H9 (cell line): ENCODE measurements at regions not wholly inside any gene's neighbourhood (a gene's known extent, or its start where the extent isn't known, plus 50 kb on each side); places are given as distances from the start of the nearest gene placed in this dataset.

Experiments
- DNase-seq: peaks from one replicate; pipeline ENCODE4 v3.0.0-alpha.2; 2017
- H2AFZ ChIP-seq: one replicate; pipeline ENCODE4 v1.6.1; 2013; ENCODE audit warnings: mild to moderate bottlenecking, low read length, control low read depth, moderate library complexity
- H2AK5ac ChIP-seq: 2 replicates; pipeline ENCODE4 v1.6.1; 2013; ENCODE audit warnings: low read length, control low read depth, mixed read lengths; ENCODE audit not compliant: insufficient read length
- H2BK120ac ChIP-seq: one replicate; pipeline ENCODE4 v1.6.1; 2013; ENCODE audit warnings: low read depth, mild to moderate bottlenecking, low read length, control low read depth, inconsistent platforms; ENCODE audit not compliant: poor library complexity, severe bottlenecking
- H2BK12ac ChIP-seq: 2 replicates; pipeline ENCODE4 v1.6.1; 2013; ENCODE audit warnings: low read length, control low read depth, mixed read lengths, low read depth; ENCODE audit not compliant: insufficient read length
- H2BK15ac ChIP-seq: 2 replicates; pipeline ENCODE4 v1.6.1; 2013; ENCODE audit warnings: low read depth, low read length, control low read depth
- H2BK20ac ChIP-seq: one replicate; pipeline ENCODE4 v1.6.1; 2013; ENCODE audit warnings: low read depth, mild to moderate bottlenecking, low read length, control low read depth, inconsistent platforms; ENCODE audit not compliant: poor library complexity, severe bottlenecking
- H2BK5ac ChIP-seq: 2 replicates; pipeline ENCODE4 v1.6.1; 2013; ENCODE audit warnings: low read length, control low read depth, mixed read lengths; ENCODE audit not compliant: insufficient read length
- H3K14ac ChIP-seq: 2 replicates; pipeline ENCODE4 v1.6.1; 2013; ENCODE audit warnings: low read length, control low read depth; ENCODE audit not compliant: insufficient read depth
- H3K18ac ChIP-seq: 2 replicates; pipeline ENCODE4 v1.6.1; 2013; ENCODE audit warnings: low read depth, mild to moderate bottlenecking, mixed read lengths, low read length, control low read depth; ENCODE audit not compliant: insufficient read length
- H3K23ac ChIP-seq: 2 replicates; pipeline ENCODE4 v1.6.1; 2013; ENCODE audit warnings: low read length, control low read depth, mixed read lengths, low read depth; ENCODE audit not compliant: insufficient read length
- H3K23me2 ChIP-seq: 2 replicates; pipeline ENCODE4 v1.6.1; 2013; ENCODE audit warnings: low read depth, mild to moderate bottlenecking, mixed read lengths, low read length, control low read depth; ENCODE audit not compliant: insufficient read length, poor library complexity, severe bottlenecking
- H3K27ac ChIP-seq: 2 replicates; pipeline ENCODE4 v1.5.1; 2013; ENCODE audit warnings: low read length, control low read depth, mixed read lengths, low read depth; ENCODE audit not compliant: insufficient read length
- H3K27me3 ChIP-seq: 2 replicates; pipeline ENCODE4 v1.6.1; 2013; ENCODE audit warnings: low read length, control low read depth, inconsistent platforms; ENCODE audit not compliant: insufficient read depth
- H3K4ac ChIP-seq: 2 replicates; pipeline ENCODE4 v1.6.1; 2013; ENCODE audit warnings: low read depth, mild to moderate bottlenecking, control low read depth, inconsistent platforms, low read length, moderate library complexity
- H3K4me1 ChIP-seq: 2 replicates; pipeline ENCODE4 v1.6.1; 2013; ENCODE audit warnings: low read length, control low read depth, inconsistent platforms; ENCODE audit not compliant: insufficient read depth
- H3K4me2 ChIP-seq: 2 replicates; pipeline ENCODE4 v1.6.1; 2013; ENCODE audit warnings: low read length, control low read depth, mixed read lengths; ENCODE audit not compliant: insufficient read length, insufficient read depth
- H3K56ac ChIP-seq: 2 replicates; pipeline ENCODE4 v1.6.1; 2013; ENCODE audit warnings: low read depth, mild to moderate bottlenecking, mixed read lengths, low read length, control low read depth; ENCODE audit not compliant: insufficient read length
- H3K79me1 ChIP-seq: 2 replicates; pipeline ENCODE4 v1.6.1; 2013; ENCODE audit warnings: low read depth, mild to moderate bottlenecking, moderate library complexity, low read length, control low read depth, inconsistent platforms; ENCODE audit not compliant: insufficient read depth, poor library complexity, severe bottlenecking
- H3K79me2 ChIP-seq: 2 replicates; pipeline ENCODE4 v1.6.1; 2013; ENCODE audit warnings: low read length, control low read depth, inconsistent platforms; ENCODE audit not compliant: insufficient read depth
- H3K9ac ChIP-seq: 2 replicates; pipeline ENCODE4 v1.6.1; 2013; ENCODE audit warnings: low read length, control low read depth, mixed read lengths; ENCODE audit not compliant: insufficient read length; ENCODE audit errors: extremely low read depth
- H3K9me3 ChIP-seq: one replicate; pipeline ENCODE4 v1.6.1; 2013; ENCODE audit warnings: low read depth, low read length, inconsistent platforms; ENCODE audit not compliant: control insufficient read depth
- H3T11ph ChIP-seq: one replicate; pipeline ENCODE4 v1.6.1; 2013; ENCODE audit warnings: mild to moderate bottlenecking, low read length, control low read depth, inconsistent platforms
- H4K20me1 ChIP-seq: one replicate; pipeline ENCODE4 v1.6.1; 2013; ENCODE audit not compliant: control insufficient read depth, insufficient read length, insufficient read depth
- H4K5ac ChIP-seq: 2 replicates; pipeline ENCODE4 v1.6.1; 2013; ENCODE audit warnings: low read depth, mild to moderate bottlenecking, mixed read lengths, low read length, control low read depth; ENCODE audit not compliant: insufficient read length
- H4K8ac ChIP-seq: replicated peaks from 2 replicates; pipeline ENCODE4 v1.6.1; 2013; ENCODE audit warnings: low read length, control low read depth, mixed read lengths, low read depth; ENCODE audit not compliant: insufficient read length
- H4K91ac ChIP-seq: 2 replicates; pipeline ENCODE4 v1.6.1; 2013; ENCODE audit warnings: low read depth, mild to moderate bottlenecking, moderate library complexity, mixed read lengths, low read length, control low read depth; ENCODE audit not compliant: insufficient read length
- H3K27ac Mint-ChIP-seq, 3 experiments: 2 replicates in 2 of 3; 3 replicates in 1 of 3; pipeline ENCODE4 v1.8.0; 2020 to 2021; ENCODE audit warnings: mixed read lengths in 3 of 3, mild to moderate bottlenecking in 1 of 3, moderate library complexity in 1 of 3
- H3K27me3 Mint-ChIP-seq: 2 replicates; pipeline ENCODE4 v1.8.0; 2021; ENCODE audit warnings: low read depth, mild to moderate bottlenecking, moderate library complexity, mixed read lengths
- H3K36me3 Mint-ChIP-seq, 3 experiments: 2 replicates in 2 of 3; 3 replicates in 1 of 3; pipeline ENCODE4 v1.8.0; 2020 to 2021; ENCODE audit warnings: low read depth in 3 of 3, mixed read lengths in 3 of 3; ENCODE audit not compliant: insufficient read depth in 1 of 3
- H3K4me1 Mint-ChIP-seq, 2 experiments: 2 replicates each; pipeline ENCODE4 v1.8.0; 2020; ENCODE audit warnings: mixed read lengths in 2 of 2
- H3K4me3 Mint-ChIP-seq, 2 experiments: 2 replicates in 1 of 2; 3 replicates in 1 of 2; pipeline ENCODE4 v1.8.0; 2020 to 2021; ENCODE audit warnings: mild to moderate bottlenecking in 2 of 2, mixed read lengths in 2 of 2, moderate library complexity in 1 of 2
- H3K9me3 Mint-ChIP-seq, 2 experiments: 2 replicates in 1 of 2; 3 replicates in 1 of 2; pipeline ENCODE4 v1.8.0; 2020; ENCODE audit warnings: mild to moderate bottlenecking in 2 of 2, mixed read lengths in 2 of 2, moderate library complexity in 1 of 2
- WGBS: extraction: QIAGEN DNeasy Blood & Tissue Kit; methylation state at CpG from one replicate; pipeline ENCODE4 v1.1.7; 2013; ENCODE audit warnings: missing lambda C conversion rate, low lambda C conversion rate, mixed read lengths; ENCODE audit not compliant: insufficient read length; ENCODE audit errors: extremely low coverage; 5-methylcytosine and 5-hydroxymethylcytosine counted together
- TF ChIP-seq, protein P1 (sequence below): fragments of 200-600 bp; sonication (generic); conservative IDR thresholded peaks from 3 replicates; pipeline ENCODE4 v1.8.0; 2021; ENCODE audit warnings: antibody characterized with exemption, mild to moderate bottlenecking

DNA sequence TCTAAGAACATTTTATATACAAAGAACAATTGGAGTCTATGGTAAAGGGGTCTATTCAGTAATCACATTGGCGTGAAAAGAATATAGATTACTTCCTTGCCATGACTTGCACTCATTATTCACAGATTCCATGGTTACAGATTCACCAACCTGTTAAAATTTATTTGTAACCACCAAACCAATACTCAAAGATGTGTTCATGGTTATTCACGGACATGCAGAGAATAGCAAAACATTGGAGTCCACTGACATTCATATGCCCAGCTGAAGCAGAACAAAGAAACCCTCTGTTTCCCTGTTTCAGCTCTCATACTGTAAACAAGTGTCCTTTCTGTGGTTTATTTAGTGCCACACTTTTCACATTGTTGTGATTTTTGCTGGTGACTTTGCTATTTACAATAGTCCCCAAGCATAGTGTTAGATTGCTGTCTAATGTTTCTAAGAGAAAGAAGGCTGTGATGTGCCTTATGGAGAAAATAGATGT is 185.8 kb upstream of the TTC14 start:
- Histone ChIP-seq H3K4me2 (no peak overlapping the region), H3K27ac (no peak overlapping the region), H3K23me2 (no peaks in the 10 kb centered on the region), H2BK120ac (no peak overlapping the region), H3K9me3 (no peaks in the 10 kb centered on the region), H3K14ac (no peak overlapping the region), H3K4ac (no peak overlapping the region), H2AFZ (no peak overlapping the region), H4K8ac (no peak overlapping the region), H2BK15ac (no peak overlapping the region), H3K79me1 (no peaks in the 10 kb centered on the region), H4K5ac (no peak overlapping the region), H3K18ac (no peak overlapping the region), H4K91ac (no peak overlapping the region), H4K20me1 (no peaks in the 10 kb centered on the region), H3K23ac (no peak overlapping the region), H3T11ph (no peak overlapping the region), H3K9ac (no peak overlapping the region), H3K56ac (no peak overlapping the region), H2BK12ac (no peak overlapping the region), H2BK5ac (no peak overlapping the region), H2BK20ac (no peak overlapping the region), H3K27me3 (no peaks in the 10 kb centered on the region), H3K4me1 (no peaks in the 10 kb centered on the region; the same call in 1 of the 2 replicates), H3K79me2 (no peaks in the 10 kb centered on the region), H2AK5ac (no peak overlapping the region)
- WGBS: no CpG with 5 or more reads among the region's 2 CpGs
- TF ChIP-seq, protein P1, sequence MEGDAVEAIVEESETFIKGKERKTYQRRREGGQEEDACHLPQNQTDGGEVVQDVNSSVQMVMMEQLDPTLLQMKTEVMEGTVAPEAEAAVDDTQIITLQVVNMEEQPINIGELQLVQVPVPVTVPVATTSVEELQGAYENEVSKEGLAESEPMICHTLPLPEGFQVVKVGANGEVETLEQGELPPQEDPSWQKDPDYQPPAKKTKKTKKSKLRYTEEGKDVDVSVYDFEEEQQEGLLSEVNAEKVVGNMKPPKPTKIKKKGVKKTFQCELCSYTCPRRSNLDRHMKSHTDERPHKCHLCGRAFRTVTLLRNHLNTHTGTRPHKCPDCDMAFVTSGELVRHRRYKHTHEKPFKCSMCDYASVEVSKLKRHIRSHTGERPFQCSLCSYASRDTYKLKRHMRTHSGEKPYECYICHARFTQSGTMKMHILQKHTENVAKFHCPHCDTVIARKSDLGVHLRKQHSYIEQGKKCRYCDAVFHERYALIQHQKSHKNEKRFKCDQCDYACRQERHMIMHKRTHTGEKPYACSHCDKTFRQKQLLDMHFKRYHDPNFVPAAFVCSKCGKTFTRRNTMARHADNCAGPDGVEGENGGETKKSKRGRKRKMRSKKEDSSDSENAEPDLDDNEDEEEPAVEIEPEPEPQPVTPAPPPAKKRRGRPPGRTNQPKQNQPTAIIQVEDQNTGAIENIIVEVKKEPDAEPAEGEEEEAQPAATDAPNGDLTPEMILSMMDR: no peak
- Mint-ChIP-seq H3K27ac (no peak overlapping the region), H3K36me3 (no peaks in the 10 kb centered on the region), H3K9me3 (no peaks in the 10 kb centered on the region), H3K4me3 (no peak overlapping the region), H3K4me1 (0 out of 4 replicates have a peak, but pooled peaks cover 0 to 3% of the 10 kb centered on the region in 2 experiments), H3K27me3 (no peaks in the 10 kb centered on the region)
- DNase-seq: no peak
